Fibroblast of skin of right quadriceps (primary cell): ENCODE measurements at regions not wholly inside any gene's neighbourhood (a gene's known extent, or its start where the extent isn't known, plus 50 kb on each side); places are given as distances from the start of the nearest gene placed in this dataset.
"Not testable (repeated sequence)": the region's sequence is repeated elsewhere in the genome, so short reads cannot be mapped to it uniquely, and the experiment has no call there.

ENCODE experiments used
- DNase-seq: peaks from one replicate; pipeline ENCODE4 v3.0.0-alpha.2; 2013

DNA sequence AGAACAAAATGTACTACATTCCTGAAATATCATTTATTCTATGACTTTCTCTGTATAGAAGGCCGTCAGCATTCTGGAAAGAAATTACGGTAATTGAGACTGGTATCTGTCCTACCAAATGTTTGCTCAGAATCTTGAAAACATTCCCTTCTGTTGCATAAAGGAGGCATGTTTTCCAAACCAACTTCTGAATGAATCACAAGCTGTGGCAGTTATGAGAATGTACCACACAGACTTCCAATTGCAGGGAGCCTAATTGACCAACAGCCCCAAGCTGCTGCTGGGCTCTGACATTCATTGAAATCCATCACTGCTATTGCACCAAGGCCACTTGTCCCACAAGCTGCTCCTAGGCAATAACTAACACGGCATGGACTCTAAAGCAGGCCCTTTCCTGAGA, 185.3 kb upstream of the CCDC196 start:
- DNase-seq, result no peak

DNA sequence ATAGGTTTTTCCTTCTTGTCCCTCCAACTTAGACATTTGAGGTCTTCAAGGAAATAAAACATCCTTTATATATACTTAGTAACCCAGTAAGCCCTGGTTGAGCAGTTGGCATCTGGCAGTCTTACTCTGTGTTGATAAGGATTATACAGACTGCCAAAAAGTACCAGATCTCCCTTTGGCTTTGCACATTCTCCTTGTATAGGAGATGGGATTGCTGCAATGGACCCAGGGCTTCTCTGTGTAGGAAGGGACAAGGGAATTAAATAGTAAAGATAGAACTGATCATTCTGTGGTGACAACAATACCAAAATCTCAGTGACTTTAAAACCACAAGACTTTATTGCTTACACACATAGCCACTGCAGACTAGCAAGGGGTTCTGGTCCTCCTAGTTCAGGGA, 180.1 kb upstream of the CCDC196 start:
- DNase-seq, result no peak

DNA sequence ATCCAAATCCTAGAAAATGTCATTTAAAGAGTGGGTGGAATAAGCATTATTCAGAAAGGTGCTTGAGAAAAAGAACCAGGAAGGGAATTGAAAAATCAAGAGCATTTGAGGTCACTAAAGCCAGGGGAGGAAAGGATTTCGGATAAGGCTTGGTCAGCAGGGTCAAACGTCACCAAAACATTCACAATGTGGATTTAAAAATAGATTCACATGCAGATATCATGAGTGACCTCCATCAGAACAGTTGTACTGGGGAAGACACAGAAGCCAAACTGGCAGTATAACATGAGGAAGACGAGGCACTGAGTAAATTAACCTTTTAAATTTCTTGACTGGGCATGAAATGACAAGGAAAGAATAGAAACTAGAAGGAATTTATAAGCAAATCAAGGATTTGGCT, 175.1 kb upstream of the CCDC196 start:
- no peak for DNase-seq

DNA sequence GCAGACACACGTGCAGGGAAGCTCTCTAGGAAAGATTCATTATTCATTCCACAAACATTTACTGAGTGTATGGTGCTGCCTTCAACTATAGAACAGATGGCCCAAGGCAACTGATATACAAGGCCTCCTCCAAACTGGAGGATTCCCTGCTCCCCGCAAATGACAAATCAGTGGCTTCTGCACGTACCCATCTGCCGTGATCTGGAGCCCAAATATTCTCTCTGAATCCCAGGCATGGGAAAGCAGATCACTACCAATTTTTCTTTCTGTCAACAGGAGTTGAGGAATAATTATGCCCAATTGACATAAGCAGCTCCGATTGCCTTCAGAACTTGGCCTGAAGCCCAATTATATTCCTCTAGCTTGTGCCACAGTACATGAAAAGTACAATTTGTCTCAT, 174.2 kb upstream of the CCDC196 start:
- DNase-seq, result no peak

DNA sequence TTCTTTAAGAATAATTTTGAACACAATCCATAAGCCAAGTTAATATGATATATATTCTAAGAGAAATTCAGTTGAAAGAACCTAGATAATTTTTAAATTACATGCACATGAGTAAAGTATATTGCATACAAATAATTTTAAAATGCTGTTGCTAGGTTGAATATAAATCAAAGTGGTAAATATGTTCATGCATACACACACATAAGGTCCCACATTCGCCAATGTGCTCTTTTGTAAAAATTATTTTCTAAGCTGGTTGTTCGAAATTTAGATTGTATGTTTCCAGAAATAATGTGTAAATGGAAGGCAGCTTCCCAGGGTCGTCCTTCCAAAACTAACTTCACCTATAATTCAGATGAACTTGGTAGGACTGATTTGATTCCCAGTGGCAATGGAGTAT, 173.7 kb upstream of the CCDC196 start:
- DNase-seq, result no peak

DNA sequence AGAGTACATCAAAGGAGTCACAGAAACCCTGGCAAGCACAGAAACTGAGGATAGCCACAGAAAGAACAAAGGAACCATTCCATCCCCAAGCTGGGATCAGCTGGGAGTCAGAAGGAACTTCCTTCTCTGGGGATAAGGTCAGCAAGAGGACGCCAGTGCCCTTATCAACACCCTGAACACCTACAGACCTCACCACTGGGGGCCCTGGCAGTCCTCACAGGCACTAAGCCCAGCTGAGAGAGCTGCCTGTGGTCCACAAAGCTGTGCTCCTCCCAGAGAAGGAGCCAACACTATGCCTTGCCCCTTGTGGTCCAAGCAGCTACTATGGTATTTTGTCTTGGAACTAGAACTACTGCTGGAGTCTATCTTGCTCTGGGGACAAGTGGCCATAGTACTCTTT, 171.1 kb upstream of the CCDC196 start:
- no peak for DNase-seq

DNA sequence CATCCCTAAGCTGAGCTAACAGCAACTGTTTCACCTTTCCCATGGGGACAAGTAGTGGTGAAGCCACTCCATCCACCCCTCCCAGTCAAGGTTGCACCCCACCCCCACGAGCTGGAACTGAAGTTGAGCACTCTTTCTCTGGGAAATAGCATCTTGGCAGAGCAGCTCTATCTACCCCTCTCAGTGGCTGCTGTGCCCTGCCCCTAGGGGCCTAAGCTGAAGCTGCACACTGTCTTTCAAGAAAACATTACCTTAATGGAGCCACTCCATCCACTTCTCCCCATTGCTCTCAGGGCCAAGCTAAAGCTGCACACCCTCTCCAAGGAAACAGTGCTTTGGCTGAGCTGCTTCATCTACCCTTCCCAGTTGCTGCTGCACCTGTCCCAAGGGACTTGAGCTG, 170.6 kb upstream of the CCDC196 start:
- DNase-seq, result no peak

DNA sequence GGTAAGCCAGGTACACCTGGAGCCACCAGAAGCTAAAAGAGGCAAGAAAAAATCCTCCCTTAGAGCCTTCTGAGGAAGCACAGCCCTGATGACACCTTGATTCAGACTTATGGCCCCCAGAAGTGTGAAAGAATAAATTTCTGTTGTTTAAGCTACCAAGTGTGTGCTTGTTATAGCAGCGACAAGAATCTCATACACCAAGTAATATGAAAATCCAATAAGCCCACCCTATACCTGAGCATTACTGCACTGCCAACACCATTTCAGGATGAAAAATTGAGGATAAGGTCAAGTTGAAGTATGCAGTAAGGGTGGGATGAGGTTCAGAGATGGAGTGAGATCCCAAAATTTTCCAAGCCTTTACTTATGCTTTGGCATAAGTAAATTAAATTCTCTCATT, 163.6 kb upstream of the CCDC196 start:
- no peak for DNase-seq

DNA sequence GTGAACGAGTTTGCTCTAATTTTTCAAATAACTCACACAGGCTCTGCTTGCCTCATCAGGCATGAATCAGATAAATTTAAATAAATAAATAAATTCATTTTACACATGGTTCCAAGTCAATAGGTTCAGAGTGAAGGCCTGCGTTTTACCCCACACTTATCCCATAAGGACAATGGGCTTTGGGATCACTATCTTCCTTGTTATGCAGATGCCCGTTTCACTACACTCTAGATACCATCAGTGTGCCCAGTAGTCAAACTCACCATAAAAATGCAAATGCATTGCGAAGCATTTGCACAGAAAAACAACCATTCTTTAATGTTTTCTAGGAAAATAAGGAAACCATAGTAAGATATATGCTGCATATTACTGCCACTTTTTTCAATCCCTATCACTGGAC, 155.9 kb upstream of the CCDC196 start:
- no peak for DNase-seq

DNA sequence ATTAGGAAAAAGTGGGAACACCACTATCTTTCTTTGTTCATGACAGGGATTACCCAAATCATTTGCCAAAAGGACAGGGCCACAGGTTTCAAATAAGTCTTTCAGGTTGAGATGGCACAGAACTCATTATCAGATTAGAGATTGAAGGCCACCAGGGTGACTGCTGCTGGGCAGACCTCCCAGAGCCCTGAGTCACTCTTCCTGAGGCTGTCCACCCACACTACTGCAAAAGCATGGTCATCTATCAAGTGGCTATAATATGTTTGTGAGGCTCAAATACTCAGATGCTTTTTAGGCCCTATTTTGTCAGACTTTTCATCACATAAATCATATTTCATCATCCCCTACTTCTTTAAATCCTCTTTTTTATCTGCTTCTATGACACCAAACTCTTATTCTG, 155.3 kb upstream of the CCDC196 start:
- DNase-seq, result no peak

DNA sequence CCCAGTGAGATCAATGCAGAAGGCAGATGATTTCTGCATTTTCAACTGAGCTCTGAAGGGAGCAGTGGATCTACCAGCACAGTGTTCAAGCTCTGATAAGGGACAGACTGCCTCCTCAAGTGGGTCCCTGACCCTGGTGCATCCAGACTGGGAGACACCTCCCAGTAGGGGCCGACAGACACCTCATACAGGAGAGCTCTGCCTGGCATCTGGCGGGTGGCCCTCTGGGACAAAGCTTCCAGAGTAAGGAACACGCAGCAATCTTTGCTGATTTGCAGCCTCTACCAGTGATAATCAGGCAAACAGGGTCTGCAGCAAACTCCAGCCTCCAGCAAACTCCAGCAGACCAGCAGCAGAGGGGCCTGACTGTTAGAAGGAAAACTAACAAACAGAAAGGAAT, 152.9 kb upstream of the CCDC196 start:
- not testable (repeated sequence) for DNase-seq

DNA sequence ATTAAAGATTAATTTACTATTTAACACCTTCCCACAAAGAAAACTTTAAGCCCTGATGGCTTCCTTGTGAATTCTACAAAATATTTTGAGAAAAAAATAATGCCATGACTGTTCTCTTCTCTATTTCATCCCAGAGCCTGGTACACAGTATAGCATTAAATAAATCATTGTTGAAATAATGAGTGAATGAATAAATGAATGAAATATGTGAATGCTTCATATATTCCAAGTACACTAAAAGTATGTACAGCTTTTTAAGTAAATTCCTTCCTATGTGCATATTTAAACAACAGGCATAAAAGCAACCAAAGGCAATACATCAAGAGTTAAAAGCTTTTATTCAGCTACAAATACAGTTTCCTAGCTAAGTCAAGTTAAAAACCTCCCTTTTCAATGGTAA, 144.9 kb upstream of the CCDC196 start:
- DNase-seq, result no peak

DNA sequence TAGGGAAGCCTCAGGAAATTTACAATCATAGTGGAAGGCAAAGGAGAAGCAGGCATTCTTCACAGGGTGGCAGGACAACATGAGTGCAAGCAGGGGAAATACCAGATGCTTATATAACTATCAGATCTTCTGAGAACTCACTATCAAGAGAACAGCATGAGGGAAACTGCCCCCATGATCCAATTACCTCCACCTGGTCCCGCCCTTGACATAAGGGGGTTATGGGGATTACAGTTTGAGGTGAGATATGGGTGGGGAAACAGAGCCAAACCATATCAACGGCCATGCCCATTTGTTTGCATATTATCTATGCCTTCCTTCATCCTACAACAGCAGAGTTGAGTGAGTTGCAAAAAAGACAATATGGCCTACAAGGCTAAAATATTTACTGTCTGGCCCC, 140.2 kb upstream of the CCDC196 start:
- DNase-seq, result no peak

DNA sequence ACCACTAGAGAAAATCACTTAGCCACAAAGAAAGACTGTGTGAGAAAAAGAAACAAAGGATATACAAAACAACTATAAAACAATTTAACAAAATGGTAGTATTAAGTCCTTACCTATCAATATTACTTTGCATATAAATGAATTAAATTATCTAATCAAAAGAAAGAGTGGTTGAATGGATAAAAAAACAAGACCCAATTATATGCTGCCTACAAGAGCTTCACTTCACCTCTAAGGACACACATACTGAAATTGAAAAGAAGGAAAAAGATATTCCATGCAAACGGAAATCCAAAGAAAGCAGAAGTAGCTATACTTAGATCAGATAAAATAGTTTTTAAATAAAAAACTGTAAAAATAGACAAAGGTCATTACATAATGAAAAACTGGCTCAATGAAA, 134.9 kb upstream of the CCDC196 start:
- no peak for DNase-seq

DNA sequence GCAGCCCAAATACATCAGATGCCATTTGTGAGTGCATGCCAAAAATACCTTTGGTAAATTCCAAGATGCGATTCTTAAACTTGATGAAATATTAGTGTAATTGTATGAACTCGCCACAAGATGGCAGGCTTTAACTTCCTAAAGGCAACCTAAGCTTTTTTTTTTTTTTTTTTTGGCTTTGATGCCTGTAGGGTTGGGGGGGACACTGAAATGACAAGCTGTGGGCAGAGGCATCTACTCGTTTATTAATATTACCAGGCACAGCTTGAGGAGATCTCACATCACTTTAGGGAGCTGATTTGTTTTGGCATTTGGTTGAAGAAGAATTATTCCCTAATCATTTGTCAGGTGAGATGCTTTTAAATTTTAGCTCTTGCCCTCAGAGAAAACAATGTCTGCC, 126.7 kb upstream of the CCDC196 start:
- peak; percentile 54 for DNase-seq

DNA sequence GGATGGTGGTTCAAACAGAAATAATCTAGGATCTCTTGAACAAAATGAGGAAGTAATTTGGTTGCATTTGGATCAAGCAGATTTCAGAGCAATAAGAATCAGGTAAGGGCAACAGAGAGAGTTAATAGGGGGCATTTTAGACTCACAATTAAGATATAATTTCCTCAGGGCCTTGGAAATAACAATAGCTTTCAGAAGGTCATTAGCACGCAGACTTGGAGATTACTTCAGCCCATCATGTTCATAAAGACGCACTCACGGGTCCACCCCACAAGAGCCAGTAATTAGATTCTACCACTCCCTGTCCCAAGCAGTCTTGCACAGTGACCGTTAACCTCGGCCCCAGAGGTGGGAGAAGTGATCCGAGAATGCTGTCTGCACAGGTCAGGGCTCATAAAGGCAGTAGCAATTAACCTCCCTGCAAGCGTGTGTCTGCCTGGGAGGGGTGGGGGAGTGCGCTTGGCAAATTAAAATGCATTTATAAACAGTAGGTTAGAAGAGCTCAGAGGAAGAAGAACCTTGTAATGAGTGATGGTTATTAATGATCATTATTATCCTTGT, 125.7 kb upstream of the CCDC196 start:
- no peak for DNase-seq

DNA sequence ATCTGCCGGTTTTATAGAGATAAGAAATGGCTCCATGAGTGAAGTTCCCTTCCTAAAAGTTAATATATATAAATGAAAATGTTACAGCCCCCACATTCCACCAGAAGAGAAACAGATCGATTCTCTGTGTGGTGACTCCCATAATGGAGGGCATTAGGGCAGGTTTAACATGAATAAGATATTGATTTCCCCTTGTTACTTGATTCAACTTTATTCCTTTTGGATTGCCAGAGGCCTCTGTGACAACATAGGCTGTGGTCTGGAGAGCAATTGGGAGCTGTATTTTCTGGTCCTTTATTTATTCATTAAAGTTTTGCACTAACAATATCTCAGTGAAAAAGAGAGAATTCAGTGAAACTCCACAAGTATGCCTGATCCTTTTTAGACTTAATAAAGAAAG, 125.2 kb upstream of the CCDC196 start:
- no peak for DNase-seq

DNA sequence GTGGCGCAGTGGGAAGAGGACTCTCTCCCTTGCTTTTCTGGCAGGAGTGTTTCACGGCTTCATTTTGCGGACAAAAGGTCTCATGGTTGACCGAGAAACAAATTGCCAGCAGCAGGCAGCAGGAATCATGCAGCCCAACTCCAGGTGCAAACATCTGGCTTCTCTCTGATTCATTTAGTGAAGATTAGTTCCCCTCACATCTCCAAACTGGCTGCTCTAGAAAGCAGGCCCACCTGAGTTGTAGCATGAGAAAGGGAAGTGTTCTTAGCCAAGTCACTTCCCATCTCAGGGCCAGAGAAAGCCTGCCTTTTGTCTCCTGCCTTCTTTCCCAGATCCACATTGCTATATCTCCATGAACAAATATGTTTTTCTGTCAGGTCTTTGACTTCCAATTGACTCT, 120.8 kb upstream of the CCDC196 start:
- DNase-seq, result no peak

DNA sequence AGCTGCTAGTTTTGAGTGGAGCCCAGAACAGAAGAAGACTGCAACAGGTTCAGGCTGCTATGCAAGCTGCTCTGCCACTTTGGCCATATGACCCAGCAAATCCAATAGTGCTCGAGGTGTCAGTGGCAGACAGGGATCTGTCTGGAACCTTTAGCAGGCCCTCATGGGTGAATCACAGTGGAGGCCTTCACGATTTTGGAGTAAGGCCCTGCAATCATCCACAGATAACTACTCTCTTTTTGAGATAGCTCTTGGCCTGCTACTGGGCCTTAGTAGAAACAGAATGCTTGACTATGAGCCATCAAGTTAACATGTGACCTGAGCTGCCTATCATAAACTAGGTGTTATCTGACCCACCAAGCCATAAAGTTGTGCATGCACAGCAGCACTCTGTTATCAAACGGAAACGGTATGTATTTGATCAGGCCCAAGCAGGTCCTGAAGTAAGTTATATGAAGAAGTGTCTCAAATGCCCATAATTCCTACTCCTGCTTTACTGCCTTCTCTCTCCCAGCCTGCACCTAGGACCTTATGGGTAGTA, 116.9 kb upstream of the CCDC196 start:
- no peak for DNase-seq

DNA sequence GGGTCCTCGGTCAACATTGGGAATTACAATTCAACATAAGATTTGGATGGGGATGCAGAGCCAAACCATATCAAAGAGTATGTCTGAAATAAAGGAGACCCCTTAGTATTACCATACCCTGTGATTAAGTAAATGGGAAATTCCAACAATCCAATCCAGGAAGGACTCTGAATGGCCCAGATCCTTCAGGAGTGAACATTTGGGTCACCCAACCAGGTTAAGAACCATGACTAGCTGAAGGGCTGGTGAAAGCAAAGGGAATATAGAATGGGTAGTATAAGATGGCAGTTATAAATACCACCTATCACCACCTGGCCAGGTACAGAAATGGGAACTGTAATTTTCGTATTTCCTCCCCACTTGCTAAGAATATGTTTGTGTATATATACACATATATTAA, 114.4 kb upstream of the CCDC196 start:
- no peak for DNase-seq

DNA sequence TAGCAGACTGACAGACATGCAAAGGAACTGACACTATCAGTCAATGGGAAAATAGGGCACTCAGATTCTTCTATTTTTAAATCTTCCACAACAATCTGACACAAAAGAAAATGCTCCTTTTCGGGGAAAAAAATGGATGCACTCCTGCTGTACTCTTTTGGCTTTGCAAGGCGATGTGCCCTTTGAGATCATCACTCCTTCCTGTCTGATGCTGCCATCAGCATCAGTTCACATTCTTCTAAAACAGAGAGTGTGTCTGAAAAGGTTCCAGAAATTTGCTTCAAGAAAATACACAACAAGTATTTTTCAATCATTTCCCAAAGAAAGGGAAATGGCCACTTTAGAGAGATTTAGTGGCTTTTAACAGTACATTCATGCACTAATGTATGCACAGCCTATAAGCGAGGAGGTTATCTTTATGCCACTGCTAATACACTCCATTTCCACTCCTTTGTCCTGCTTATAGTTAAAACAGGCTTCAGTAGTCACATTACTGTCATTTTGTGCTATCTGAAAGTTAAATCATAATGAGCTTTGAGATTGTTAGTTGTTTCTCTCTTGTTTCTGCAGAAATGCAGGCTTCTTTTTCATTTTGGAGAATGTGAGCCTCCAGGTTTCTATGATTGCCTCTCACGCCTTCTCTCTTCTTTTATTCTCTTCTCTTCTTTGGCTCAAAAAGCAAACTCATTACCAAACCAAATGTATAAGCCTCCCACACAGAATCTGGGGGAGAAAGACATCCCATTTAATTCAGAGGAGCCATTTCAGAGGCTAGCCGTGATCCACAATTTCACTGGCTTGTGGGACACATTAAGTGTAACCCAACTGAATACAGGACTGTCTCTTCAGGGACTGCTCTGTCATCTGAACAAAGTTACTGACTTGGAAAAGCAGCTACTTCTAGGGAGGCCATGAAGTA, 110.9 kb upstream of the CCDC196 start:
- DNase-seq, result no peak

DNA sequence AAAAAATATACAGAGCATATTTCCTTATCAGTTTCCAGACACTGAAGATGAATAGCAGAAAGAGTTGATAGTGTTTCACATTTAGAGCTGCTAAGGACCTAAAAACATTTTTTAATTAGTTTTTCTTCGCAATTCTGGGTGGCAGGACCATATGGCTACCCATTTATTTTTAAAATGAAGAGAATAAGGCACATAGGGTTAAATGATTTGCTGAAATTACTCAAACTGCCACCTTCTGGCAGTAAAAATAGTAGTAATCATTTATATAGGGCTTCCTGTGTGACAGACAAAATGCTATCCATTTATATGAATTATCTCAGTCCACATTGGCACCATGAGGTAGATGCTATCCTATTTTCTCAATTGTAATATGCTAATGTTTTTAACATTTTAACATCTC, 108.6 kb upstream of the CCDC196 start:
- DNase-seq, result no peak

DNA sequence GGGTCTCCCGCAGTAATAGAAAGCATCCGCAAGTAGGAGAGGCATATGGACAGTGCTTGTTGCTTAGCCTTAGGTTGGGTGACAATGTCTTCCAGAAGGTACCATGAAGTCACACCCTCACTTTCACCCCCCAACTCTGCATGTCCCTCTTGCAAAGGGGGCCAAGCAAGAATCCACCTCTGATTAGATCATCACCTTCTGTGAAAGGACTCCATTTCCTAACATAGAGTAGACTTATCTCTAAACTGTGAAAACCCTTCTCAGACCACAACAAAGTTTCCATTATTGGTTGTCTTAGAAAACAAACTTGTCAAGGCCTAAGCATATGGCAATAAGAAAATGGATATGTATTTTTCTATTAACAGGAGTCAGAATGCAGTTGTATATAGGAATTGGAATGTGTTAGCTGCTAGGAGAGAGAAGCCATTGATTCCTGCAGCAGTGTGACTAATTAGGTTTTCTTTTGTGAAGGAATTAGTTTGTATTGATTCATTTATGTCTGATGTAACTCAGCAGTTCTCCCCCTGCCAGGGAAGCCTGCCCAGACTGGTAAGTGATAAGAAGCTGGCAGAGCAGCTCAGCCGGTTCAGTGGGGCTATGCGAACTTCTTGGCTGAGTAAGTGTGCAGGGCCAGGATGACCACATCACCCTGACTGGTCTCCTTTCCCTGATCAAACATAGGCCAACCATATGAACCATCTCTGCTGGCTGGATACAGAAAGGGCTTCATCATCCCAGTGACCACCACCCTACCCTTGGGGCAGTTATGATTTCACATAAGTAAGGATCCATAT, 107.3 kb upstream of the CCDC196 start:
- DNase-seq, result no peak

DNA sequence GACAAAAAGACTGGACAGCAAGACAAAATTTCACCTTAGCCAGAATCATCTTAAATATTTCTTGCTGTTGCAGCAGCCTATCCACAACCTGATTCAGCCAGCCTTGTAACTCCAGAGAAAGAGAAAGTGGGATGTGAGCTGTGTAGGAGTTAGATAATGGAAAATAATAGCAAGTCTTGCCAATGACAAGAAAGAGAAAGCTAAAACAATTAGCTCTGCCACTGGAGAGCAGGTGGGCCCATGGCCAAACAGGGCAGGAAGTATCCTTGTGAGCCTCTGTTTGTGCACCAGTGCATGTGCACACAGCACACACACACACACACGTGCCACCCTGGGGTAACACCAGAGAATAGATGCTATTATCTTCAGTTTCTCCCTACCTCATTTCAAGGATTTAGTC, 106.0 kb upstream of the CCDC196 start:
- no peak for DNase-seq
